Cardiac fibroblast (primary cell): ENCODE measurements at regions not wholly inside any gene's neighbourhood (a gene's known extent, or its start where the extent isn't known, plus 50 kb on each side); places are given as distances from the start of the nearest gene placed in this dataset.

Experiments used
- DNase-seq, 2 donors: peaks; one replicate each; pipeline versions ENCODE4 v3.0.0 to v3.0.0-alpha.2; 2010; ENCODE audit warnings: low read depth in 2 of 2
- H3K4me3 ChIP-seq, 2 donors: replicated peaks in 1 of 2; 1 replicate in 1 of 2; 2 replicates in 1 of 2; pipeline ENCODE4 v1.5.1; 2011; ENCODE audit warnings: low read depth in 2 of 2, low read length in 2 of 2, mild to moderate bottlenecking in 2 of 2, moderate library complexity in 1 of 2
- TF ChIP-seq, protein P1 (sequence below): IDR thresholded peaks from one replicate; pipeline ENCODE4 v1.5.1; 2011; ENCODE audit warnings: low read depth, mild to moderate bottlenecking, low read length, inconsistent platforms

DNA sequence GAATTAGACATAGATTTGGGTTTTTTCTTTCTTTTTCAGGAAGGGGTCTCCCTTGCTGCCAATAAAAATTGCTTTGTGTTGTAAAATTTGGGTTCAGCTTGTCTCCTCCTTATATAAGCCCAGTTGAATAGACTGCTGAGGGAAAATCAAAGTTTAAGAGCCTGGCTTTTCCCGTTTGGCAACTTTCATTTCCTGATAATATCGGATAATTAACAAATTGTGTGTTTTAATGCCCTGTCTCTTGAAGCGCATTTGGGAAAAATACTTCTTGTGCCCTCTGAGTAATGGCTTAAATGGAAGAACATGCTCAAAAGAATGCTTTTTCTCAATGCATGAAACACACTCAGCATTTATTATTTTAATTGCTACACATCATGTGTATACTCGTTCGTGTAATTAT lies 198.0 kb upstream of the DCN start:
- TF ChIP-seq, protein P1, sequence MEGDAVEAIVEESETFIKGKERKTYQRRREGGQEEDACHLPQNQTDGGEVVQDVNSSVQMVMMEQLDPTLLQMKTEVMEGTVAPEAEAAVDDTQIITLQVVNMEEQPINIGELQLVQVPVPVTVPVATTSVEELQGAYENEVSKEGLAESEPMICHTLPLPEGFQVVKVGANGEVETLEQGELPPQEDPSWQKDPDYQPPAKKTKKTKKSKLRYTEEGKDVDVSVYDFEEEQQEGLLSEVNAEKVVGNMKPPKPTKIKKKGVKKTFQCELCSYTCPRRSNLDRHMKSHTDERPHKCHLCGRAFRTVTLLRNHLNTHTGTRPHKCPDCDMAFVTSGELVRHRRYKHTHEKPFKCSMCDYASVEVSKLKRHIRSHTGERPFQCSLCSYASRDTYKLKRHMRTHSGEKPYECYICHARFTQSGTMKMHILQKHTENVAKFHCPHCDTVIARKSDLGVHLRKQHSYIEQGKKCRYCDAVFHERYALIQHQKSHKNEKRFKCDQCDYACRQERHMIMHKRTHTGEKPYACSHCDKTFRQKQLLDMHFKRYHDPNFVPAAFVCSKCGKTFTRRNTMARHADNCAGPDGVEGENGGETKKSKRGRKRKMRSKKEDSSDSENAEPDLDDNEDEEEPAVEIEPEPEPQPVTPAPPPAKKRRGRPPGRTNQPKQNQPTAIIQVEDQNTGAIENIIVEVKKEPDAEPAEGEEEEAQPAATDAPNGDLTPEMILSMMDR, result no peak
- H3K4me3 ChIP-seq, result no peak overlapping the region
- no peak for DNase-seq

DNA sequence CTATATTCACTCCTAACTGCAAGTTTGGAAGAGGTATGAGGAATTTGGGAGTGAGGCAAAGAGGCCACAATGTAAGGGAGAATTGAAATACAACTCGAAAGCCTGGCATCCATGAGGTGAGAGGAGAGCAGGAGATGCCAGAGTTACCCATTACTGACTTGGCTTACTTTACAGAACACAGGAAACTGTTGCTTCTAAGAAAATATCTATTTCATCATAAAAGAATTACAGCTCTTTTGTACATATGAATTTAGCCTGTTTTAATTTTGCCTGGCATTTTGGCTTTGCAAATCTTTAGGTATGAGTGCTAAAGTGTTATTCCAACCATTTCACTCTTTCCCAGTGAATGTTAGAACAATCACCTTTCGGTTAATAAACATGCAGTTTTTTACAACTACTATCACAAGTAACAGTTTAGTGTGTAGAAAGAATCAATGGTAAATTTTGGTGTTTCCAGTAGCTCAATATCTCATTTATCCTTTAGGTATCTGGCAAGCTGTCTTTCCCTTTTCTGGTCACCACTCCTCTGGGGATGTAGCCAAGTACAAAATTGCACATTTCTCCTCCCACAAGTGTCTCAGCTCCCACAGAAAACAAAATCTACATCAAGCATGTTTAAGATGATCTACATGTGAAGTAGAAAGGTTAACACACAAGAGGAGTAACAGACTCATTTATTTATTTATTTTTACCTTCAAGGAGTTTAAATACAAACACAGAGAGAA lies 196.6 kb upstream of the DCN start:
- DNase-seq, result no peak
- TF ChIP-seq, protein P1, result no peak
- no peak overlapping the region for H3K4me3 ChIP-seq

DNA sequence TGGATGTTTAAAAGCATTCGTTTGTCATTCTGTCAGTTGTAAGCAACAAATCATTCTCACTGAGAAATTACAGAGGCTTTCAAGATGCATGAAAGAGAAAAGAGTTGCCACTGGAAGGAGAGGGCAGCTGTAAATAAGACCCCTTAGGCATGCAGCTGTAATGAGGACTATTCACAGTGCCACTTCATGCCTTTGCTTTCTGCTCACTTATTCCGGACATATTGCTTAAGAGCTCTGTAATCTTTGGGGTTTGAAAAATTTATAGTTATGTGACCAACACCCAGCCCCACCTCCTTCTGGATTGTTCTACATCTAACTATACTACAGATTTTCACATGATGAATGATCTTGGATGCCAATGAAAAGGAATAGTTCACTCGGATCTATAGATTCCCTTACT lies 194.8 kb upstream of the DCN start:
- DNase-seq, result no peak
- H3K4me3 ChIP-seq, result no peak overlapping the region
- TF ChIP-seq, protein P1, result no peak

DNA sequence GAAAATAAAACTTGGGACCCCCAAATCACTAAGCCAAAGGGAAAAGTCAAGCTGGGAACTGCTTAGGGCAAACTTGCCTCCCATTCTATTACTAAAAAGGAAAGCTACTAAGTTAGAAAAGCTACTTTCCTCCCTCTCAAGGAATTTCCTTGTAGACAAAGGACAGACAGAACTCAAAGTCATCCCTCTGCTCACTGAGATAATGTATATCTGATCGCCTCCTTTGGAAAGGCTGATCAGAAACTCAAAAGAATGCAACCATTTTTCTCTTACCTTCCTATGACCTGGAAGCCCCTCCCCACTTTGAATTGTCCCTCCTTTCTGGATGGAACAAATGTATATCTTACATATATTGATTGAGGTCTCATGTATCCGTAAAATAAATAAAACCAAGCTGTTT lies 190.5 kb upstream of the DCN start:
- TF ChIP-seq, protein P1, result no peak
- no peak overlapping the region for H3K4me3 ChIP-seq
- DNase-seq, result no peak

DNA sequence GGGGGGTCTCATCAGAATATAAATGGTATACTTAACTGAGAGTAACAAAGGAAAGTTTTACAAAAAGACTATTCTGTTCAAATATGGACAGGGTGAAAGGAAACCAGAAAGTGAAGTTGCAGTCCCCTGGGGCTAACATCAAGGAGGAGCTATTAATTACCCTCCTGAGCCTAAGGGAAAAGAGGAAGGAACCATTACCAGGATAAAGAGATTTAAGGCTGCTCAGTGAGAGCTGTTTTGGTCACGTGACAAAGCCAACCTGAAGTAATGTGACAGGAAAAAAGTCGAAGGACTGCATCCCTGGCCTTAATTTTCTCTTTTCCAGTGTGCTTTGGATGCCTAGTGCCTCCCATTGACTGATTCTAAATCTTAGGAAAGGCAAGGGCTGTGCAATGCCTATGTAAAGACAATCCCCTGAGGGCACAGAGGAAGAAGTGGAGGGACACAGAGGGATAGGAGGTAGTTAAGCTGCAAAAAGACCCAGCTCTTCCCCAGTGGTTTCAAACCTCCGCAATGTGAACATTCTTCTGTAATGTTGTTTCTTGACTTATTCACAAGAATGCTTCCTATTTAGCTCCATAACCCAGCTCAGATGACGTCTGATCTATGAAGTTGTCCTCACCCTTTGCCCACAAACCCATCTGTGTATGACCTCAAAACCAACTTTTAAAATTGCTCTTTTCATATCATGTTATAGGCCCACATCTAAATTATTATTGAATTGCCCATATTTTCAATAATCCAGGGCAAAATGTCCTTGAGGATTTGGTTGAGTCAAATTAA lies 187.7 kb upstream of the DCN start:
- DNase-seq, result no peak
- TF ChIP-seq, protein P1, result no peak

DNA sequence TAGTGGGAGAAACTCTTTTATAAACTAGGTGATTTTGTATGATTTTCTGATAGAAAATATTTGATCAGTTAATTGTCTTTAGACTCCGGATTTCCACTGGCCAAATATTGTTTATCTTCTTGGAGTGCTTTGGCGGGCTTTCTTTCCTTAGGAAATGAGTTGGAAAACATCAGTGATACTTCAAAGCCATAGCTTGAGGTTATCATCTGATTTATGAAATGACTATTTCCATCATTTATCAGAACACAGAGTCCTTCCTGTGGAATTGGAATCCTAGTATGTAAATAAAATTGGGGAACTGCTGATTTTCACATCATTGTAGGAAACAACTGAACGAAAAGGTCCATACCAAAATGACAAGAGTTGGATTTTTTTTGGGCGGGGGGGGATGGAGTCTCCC lies 186.0 kb upstream of the DCN start:
- H3K4me3 ChIP-seq, result no peak overlapping the region
- TF ChIP-seq, protein P1, result no peak
- no peak for DNase-seq

More for the DNA sequence above, 187.7 kb upstream of the DCN start:
- H3K4me3 ChIP-seq, result no peak overlapping the region
